Fibroblast of skin of back (primary cell): ENCODE measurements at regions not wholly inside any gene's neighbourhood (a gene's known extent, or its start where the extent isn't known, plus 50 kb on each side); places are given as distances from the start of the nearest gene placed in this dataset.
A peak's percentile ranks its signal among the peaks of the same experiment; 100 is the strongest.
"Not testable (repeated sequence)": the region's sequence is repeated elsewhere in the genome, so short reads cannot be mapped to it uniquely, and the experiment has no call there.

Experiments used
- DNase-seq: peaks from one replicate; pipeline ENCODE4 v3.0.0-alpha.2; 2013

DNA sequence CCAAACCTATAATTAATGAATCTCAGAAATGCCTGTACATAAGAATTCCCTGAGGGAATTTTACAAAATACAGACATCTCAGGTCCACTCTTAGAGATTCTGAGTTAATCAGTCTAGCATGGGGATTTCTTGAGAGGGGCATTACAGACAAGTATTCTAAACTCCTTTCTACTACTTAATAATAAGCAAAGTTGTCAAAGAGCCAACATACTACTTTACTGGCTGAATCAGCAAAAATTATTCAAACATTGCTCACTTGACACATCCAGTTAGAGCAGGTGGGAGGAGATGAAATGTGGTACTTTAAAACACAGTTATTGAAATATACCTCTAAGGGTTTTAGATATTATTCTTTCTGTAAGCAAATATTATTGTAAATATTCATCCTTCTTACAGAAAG lies 1164.7 kb downstream of the CDY2B start:
- DNase-seq, result no peak

DNA sequence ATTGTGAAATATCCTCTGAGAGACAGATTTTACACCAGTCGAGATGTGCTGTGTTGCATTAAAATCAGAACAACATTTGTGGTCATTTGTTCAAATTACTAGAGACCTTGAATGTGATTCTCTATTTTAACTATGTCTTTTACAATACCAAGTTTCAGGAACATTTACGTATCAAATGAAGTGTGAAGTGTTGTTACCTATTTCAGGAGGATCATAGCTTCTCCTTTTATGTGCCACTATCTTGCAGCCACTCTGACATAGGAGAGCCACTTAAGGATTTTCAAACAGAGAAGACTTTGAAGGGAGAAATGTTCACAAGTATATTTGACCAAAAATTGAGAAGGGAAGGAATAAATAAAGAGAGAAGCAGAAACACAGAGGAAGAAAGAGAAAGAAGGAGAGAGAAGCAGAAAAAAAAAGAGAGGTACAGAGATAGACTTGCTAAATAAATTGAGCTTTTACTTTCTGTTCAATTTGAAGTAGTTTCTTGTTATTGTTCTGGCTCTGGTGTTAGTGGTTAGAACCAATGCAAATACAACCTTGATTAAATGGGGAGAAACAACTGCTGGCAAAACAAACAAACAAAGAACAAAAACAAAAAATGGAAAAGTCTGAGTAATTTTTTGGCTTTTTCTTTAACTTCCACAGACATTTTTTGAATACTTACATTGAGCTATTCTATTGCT lies 1206.8 kb downstream of the CDY2B start:
- DNase-seq, result no peak

DNA sequence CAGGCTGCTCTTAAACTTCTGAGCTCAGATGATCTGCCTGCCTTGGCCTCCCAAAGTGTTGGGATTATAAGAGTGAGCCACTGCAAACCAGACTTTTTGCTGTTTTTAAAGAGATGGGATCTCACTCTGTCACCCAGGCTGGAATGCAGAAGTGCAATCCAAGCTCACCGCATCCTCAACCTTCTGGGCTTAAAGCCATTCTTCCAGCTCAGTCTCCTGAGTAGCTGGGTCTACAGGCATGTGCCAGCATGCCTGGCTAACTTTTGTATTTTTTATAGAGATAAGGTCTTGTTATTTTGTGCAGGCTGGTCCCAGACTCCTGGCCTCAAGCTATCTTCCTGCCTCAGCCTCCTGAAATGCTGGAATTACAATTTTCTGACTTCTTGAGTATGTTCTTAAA lies 1211.6 kb downstream of the CDY2B start:
- no peak for DNase-seq

DNA sequence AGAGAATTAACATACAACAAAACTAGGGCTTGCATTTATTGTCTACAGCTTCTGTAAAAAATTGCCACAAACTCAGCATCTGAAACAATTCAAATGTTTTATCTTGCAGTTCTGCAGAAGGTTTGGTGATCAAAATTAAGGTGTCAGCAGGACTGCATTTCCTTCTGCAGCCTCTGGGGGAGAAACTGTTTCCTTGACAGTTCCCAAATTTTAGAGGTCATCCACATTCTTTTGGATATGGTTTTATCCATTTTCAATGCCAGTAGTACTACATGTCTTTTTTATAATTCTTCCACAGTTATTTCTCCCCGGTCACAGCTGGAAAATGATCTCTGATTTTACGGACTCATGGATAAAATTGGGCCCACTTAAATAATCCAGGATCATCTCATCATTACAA lies 1217.3 kb downstream of the CDY2B start:
- DNase-seq, result no peak

DNA sequence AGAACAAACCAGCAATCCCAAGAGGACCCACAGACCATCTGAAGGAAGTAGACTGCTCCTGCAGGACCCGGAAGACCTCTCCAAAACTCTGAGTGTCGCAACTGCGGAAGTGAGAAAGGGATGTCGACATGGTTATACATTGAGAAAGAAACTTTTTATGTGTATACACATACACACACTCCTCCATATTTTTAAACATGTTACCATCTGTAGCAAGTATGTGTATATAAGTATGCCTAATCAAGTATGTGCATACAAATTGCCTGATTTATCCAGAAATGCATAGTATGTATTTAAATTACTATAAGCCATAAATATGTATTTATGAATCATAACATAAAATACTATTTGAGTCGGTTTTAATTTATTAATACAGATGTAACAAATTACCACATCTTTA lies 1220.7 kb downstream of the CDY2B start:
- no peak for DNase-seq

DNA sequence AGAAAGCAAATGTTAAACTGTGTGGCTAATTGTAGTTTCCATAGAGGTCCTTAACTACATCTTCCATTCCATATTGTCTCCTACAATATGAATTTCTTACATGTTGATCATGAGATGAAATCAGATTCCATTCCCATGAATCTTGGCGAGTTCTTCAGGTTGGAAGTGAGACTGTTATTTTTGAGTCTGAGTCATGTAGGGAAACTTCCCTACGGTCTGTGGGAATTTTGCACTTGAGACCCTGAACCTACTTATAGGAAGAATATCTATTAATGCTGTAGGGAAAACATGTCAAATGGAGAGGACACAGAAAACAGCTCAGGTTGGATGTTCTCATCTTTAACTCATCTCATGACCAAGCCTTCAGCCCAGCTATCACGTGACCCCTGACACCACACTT lies 1226.0 kb downstream of the CDY2B start:
- peak; percentile 33 for DNase-seq

DNA sequence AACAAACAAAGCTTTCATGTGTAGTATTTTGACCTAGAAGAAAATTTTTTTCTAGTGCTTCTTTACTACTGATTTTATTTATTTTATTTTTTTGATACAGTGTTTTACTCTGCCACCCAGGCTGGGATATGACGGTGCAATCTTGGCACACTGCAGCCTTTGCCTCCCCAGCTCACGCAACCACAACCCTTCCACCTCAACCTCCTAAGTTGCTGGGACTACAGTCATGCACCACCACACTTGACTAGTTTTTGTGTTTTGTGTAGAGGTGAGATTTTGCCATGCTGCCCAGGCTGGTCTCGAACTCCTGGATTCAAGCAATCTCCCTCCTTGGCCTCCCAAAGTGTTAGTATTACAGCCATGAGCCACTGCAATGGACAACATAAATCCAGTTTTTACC lies 1234.0 kb downstream of the CDY2B start:
- no peak for DNase-seq

DNA sequence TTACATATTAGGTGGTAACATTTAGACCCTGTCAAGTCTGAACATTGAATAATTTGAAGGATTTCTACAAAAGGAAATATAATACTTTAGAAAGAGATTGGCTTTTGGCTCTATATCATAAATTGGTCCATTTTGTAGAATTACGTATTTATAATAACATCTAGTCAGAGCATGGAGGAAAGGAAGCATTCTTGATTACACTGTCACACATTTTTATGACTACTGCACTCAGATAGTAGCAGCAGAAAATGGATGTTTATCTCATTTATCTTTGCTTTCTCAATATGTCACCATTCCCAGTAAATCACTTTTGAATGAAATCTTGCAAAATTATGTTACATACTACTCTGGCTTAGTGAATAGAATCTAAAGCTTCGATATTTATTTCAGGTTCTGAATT lies 1234.6 kb downstream of the CDY2B start:
- DNase-seq, result no peak

DNA sequence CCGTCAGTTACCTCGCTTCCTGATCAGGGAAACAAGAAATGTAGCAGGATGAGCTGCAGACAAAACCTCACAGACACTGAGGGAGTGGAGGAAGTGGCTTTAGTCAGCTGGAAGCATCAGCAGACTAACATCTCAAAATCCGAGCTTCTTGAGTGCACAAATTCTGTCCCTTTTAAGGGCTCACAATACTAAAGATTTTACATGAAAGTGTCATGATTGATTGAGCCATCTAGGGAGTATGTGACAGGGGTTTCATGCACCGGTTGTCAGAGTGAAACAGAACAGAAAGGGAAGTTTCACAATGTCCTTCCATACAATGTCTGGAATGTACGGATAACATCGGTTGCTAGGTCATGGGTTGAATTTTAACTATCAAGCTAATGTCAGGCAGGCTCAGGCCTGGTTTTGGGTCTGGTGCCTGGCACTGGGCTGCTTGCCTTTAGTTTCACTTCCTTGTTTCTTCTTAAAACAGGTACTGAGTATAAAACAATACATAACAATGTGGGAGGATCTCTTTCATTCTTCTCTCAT lies 1235.7 kb downstream of the CDY2B start:
- DNase-seq, result no peak

DNA sequence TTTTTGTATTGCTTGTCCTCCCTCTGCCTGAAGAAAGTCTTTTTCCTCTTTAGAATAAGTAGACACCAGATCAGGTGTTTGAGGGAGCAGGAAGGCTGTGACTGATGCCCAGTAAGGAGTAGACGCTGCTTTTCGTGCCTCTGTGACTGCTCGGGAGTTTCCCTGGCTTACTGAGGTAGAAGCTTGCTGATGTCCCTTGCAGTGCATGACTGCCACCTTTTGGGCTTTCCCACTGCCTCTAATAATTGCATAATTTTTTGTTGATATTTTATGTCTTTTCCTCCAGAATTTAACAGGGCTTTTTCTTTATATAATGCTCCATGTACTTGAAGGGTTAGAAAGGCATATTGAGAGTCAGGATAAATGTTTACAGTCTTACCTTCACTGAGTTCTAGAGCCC lies 1240.2 kb downstream of the CDY2B start:
- DNase-seq, result no peak

DNA sequence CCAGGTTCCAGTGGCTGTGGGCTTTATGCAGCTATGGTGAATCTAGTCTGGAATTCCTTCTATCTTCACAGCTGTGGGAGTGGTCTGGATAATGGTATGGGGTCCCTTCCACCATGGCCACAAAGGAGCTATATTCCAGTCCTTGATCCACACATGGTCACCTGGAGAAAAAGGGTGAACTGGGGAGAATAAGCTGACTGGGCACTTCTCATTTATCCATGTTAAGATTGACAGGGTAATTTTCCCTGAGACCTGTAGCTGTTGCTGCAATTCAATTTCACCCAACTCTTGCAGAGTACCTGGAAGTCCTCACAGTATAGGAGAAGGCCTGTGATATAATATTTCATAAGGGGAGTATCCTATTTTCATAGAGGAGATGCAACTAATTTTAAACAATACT lies 1241.3 kb downstream of the CDY2B start:
- DNase-seq, result not testable (repeated sequence)

DNA sequence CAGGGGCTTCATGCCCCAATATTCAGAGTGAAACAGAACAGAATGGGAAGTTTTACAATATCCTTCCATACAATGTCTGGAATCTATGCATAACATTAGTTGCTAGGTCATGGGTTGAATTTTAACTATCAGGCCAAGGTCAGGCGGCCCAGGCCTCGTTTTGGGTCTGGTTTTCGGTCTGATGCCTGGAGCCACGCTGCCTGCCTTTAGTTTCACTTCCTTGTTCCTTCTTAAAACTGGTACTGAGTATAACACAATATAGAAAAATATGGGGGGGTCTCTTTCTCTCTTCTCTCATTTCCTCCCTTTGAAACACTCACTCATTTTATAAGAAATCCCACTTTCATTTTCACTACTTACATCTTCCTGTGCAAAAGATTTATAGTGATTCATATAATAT lies 1243.8 kb downstream of the CDY2B start:
- DNase-seq, result no peak

DNA sequence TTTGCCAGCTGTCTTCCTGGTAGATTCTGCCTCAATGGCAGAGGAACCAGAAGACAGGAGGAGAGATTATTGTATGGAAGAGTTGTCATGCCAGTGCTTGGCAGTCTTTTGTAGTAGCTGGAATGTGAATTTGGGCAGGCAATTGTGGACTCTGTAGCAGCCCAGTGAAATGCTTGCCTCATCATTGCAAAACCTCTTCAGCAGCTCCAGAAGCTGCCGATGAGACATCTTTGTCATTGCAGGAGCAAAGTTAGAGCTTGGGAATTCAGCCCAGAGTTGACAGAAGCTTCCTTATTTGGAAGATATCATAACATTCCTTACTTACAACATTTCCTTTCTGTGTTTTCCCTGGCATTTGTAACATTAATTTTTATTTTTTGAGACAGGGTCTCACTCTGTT lies 1250.9 kb downstream of the CDY2B start:
- DNase-seq, result peak; percentile 7

DNA sequence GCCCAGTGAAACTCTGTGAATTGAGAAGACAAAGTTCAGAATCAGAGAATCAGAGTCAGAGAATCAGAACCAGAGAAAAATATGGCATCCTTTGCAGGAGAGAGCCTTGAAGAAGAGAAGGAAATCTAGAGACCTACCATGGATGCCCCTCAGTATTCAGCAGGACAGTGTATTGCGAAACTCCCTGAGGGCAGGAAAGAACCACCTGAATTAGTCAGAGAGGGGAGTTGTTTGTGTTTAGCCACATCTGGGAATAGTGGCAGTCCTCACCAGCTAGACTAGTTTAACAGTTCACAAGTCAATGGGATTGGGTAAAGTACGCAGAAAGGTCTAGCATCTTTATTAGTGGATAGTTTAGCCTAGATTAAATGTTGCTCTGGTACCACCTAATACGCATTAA lies 1252.9 kb downstream of the CDY2B start:
- DNase-seq, result no peak

DNA sequence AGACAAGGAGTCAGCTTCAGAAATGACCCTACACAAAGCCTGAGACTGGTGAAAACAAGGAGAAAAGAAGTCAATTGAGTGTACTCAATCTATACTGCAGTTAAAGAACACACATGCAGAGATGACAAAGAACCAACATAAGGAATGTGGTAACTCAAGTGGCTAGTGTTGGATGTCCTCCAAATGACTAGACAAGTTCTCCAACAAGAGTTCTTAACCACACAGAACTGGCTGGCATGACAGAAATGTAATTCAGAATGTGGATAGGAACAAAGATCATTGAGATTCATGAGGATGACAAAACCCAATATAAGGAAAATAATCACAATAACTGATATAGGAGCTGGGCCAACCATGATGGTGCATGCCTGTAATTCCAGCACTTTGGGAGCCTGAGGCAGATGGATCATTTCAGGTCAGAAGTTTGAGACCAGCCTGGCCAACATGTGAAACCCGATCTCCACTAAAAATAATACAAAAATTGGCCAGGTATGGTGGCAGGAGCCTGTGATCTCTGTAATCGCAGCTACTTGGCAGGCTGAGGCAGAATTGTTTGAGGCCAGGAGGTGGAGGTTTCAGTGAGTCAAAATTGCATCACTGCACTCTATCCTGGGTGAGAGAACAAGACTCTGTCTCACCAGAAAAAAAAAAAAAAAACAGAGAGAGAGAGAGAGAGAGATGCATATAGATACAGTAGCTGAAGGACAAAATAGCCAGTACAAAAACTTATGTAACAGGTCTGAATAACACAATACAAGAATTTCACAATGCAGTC lies 1263.6 kb downstream of the CDY2B start:
- no peak for DNase-seq

DNA sequence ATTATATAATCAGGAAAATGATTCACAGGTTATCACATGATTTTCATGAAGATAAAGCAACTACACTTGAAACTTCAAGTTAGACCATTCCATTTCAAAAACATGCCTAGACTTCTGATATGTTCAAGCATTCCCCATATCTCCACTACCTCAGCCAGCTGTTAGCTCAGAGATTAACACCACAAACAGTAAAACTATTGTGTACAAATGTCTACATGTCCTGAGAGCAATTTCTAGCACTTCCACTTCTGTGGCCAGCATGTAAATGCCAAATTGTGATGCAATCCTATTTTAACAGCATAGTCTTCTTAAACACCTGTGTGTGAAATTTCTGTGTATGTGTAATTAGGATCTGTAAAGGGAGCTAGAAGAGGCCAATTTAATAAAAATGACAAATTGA lies 1271.3 kb downstream of the CDY2B start:
- no peak for DNase-seq

DNA sequence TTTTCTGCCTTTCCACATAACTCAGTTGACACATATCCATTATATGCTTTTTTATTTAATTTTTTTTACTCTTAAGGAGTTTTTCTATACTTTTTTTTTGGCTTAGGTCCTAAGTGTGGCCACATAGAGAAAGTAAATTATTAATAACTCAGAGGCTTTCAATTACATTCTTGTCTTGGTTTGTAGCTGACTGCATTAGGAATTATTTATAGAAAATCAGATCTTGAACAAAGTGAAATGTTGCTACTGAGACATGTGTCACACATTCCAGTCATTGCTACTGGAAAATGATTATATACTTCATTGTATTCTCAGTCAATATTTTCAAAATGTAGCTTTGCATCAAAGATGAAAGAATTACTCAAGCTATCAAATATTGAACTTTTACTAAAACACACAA lies 1277.9 kb downstream of the CDY2B start:
- no peak for DNase-seq

DNA sequence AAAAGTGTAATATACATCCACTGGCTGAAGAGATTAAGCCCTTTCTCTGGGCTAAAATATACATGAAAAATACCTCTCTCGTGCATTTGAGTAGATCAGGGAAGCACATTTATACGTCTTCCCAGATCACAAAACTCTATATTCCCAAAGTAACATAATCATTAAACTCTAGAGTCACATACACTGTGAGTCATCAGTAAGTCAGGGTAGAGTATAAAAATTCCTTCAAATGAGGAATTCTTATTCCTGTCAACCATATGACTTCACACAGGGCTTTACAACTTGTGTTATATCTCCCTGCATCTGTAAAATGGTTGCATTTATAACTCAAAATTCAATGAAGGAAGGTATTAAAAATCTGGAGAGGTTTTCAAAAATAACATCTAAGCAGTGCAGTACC lies 1278.4 kb downstream of the CDY2B start:
- DNase-seq, result no peak

DNA sequence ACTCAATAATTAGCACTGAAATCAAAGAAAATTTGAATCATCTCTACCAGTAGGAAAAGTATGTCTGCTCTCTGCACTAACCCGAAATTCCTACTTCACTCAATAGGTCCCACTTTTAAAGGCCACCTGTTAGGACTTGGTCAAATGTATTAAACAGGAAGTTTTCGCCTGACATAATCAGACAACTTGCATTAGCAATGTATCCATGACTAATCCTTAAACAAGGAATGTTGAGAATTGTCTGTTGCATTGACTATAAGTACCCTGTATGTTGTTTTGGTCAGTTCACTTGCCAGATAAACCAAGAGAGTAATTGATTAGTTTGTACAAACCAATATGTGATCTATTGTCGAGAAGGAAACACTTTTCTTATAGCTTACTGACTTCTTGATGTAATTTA lies 1308.0 kb downstream of the CDY2B start:
- DNase-seq, result no peak

DNA sequence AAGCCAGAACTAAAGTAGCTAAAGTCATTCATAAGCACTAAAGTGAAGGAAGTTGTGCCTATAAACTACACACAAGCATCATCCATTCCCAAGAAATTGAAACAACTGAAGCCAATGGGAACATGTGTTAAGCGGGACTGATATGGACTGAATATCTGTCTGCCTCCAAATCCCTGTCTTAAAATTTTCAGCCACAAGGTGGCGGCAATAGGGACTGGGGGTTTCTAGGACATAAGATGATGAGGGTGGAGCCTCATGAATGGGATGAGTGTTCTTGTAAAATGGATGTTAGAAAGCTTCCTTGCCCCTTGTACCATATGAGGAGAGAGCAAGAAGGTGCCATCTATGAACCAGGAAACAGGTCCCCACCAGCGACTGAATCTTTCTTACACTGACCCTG lies 1317.5 kb downstream of the CDY2B start:
- DNase-seq, result no peak

DNA sequence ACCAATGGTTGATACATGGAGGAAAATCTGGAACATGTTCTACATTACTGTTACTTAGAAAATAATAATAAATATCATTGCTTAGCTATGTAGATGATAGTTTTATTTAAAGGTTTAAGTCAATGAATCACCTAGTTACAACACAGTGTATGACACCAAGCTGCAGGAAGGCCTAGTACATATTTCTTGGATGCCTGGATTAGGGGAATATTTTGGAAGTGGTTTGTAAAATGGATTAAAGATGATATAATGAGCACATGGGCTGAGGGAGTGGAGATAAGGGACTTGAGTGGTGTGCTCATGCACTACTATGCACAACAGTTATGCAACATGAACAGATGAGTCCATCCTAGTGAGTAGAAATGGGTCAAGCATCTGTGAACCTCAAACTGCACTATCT lies 1358.0 kb downstream of the CDY2B start:
- no peak for DNase-seq

DNA sequence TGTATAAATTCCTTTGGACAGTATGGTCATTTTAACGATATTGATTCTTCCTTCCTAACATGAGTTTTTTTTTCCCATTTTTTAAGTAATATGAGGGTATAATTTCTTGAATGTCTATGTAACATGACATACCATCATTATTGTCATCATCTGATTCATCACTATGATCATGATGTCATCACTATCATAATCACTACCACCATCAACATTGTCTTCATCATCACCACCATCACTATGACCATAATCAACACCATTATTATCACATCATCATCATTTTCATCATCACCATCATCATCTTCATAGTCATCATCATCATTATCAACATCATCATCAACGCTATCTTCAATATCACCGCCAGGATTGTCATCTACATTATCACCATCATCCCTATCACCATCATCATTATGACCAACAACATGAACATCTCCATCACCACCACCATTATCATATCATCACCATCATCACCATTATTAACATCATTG lies 1377.2 kb downstream of the CDY2B start:
- no peak for DNase-seq

DNA sequence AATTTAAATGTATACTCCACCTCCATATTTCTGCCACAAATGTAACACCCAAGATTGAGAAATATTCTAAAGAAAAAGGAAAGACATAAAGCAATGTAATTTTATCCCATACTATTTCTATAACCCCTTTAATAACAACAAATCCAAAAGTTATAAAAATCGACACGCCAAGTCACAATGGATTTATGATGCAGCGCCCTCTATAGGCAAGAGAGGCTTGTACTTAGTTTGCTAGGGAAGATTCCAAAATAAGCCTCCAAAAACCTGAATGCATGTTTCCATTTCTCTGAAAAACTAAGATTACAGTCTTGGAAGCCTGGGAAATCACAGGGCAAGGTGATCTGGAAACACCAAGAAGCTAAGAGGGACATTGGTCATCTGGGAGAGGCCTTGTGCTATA lies 1389.3 kb downstream of the CDY2B start:
- no peak for DNase-seq

DNA sequence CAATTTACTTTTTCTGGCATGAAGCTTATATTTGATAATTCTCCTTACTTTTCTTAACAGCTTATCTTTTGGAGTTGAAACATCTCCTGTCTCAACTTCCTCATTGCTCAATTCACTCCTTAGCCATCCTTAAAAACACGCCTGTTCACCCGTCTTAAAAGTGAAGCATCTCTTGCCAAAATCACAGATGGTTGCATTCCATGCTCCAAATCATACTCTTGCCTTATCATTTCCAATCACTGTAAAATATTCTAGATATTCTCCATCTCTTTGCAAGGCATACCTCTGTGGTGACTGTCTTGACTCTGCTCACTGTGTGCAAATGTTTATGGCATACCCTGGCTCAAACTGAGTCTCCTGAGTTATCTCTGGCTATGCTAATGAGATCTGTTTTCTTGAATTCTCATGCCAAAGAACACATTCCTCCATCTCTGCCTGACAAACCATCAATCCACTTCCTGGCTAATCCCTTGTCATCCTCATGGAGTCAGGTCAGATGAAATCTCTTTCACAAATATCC lies 1393.3 kb downstream of the CDY2B start:
- DNase-seq, result no peak
